SK-N-SH (cell line): ENCODE measurements at regions not wholly inside any gene's neighbourhood (a gene's known extent, or its start where the extent isn't known, plus 50 kb on each side); places are given as distances from the start of the nearest gene placed in this dataset.
"Not testable (repeated sequence)": the region's sequence is repeated elsewhere in the genome, so short reads cannot be mapped to it uniquely, and the experiment has no call there.

Experiments used
- CTCF ChIA-PET: fragments of 300-600, 350-600 bp; formaldehyde crosslinking; extraction: SDS; loops from one replicate; lab custom pipeline; 2021; lab: Yijun Ruan, JAX
- POLR2A ChIA-PET: fragments of 350-600 bp; sonication (Branson Sonifier 250); formaldehyde crosslinking; extraction: SDS; loops from one replicate; lab custom pipeline; 2020; ENCODE audit warnings: antibody characterized with exemption, inconsistent platforms; lab: Yijun Ruan, JAX
- DNase-seq: peaks from one replicate; pipeline ENCODE4 v3.0.0; 2012
- H2AFZ ChIP-seq: fragments of 200-600 bp; sonication (generic); 2 replicates; pipeline ENCODE4 v1.8.1; 2016; ENCODE audit warnings: antibody characterized with exemption, mild to moderate bottlenecking, low read depth
- H3F3A ChIP-seq: fragments of 200-600 bp; sonication (generic); replicated peaks from 2 replicates; pipeline ENCODE3; 2016; ENCODE audit warnings: antibody characterized with exemption, mild to moderate bottlenecking; ENCODE audit not compliant: insufficient read depth
- H3K27ac ChIP-seq, 2 experiments: fragments of 200-500 bp in 1 of 2; fragments of 200-600 bp in 1 of 2; sonication (Bioruptor generic) in 1 of 2; sonication (generic), shearing (Covaris generic) in 1 of 2; 2 replicates each; pipeline versions ENCODE4 v1.5.1 to v1.6.1; 2014 to 2016; ENCODE audit warnings: low read depth in 2 of 2, inconsistent platforms in 1 of 2, low read length in 1 of 2, mild to moderate bottlenecking in 1 of 2, mixed read lengths in 1 of 2
- H3K27me3 ChIP-seq: fragments of 200-600 bp; sonication (generic), shearing (Covaris generic); 2 replicates; pipeline ENCODE4 v1.6.1; 2016; ENCODE audit warnings: mixed run types; ENCODE audit not compliant: insufficient read depth
- H3K36me3 ChIP-seq, 2 experiments: fragments of 200-500 bp in 1 of 2; fragments of 200-600 bp in 1 of 2; sonication (Bioruptor generic) in 1 of 2; sonication (generic) in 1 of 2; replicated peaks in 1 of 2; 2 replicates each; pipeline versions ENCODE3 to v1.5.1; 2014 to 2016; ENCODE audit warnings: low read length in 1 of 2, mild to moderate bottlenecking in 1 of 2; ENCODE audit not compliant: insufficient read depth in 2 of 2, control insufficient read depth in 1 of 2
- H3K4me1 ChIP-seq, 2 experiments: fragments of 200-500 bp in 1 of 2; fragments of 200-600 bp in 1 of 2; sonication (Bioruptor generic) in 1 of 2; sonication (generic), shearing (Covaris generic) in 1 of 2; 2 replicates each; pipeline versions ENCODE4 v1.5.1 to v1.6.1; 2014 to 2016; ENCODE audit warnings: low read depth in 1 of 2, low read length in 1 of 2, mixed run types in 1 of 2; ENCODE audit not compliant: insufficient read depth in 2 of 2, control insufficient read depth in 1 of 2
- H3K4me2 ChIP-seq: fragments of 200-600 bp; sonication (generic), shearing (Covaris generic); 2 replicates; pipeline ENCODE4 v1.6.1; 2017; ENCODE audit warnings: mixed run types
- H3K4me3 ChIP-seq, 2 experiments: fragments of 200-500 bp in 1 of 2; fragments of 200-600 bp in 1 of 2; sonication (Bioruptor generic) in 1 of 2; sonication (generic), shearing (Covaris generic) in 1 of 2; 2 replicates each; pipeline versions ENCODE4 v1.5.1 to v1.8.1; 2014 to 2016; ENCODE audit warnings: low read depth in 2 of 2, inconsistent platforms in 1 of 2, low read length in 1 of 2, mild to moderate bottlenecking in 1 of 2, mixed read lengths in 1 of 2, moderate library complexity in 1 of 2
- H3K79me2 ChIP-seq: fragments of 200-600 bp; sonication (generic); 2 replicates; pipeline ENCODE4 v1.8.1; 2017; ENCODE audit warnings: mild to moderate bottlenecking; ENCODE audit not compliant: insufficient read depth
- H3K9ac ChIP-seq: fragments of 200-600 bp; sonication (generic); 2 replicates; pipeline ENCODE4 v1.6.1; 2017; ENCODE audit warnings: mixed run types
- H3K9me2 ChIP-seq: fragments of 200-600 bp; sonication (generic); 2 replicates; pipeline ENCODE4 v1.6.1; 2017; ENCODE audit warnings: mixed run types
- H3K9me3 ChIP-seq: fragments of 200-600 bp; sonication (generic); 2 replicates; pipeline ENCODE4 v1.6.1; 2017; ENCODE audit warnings: mixed run types, mild to moderate bottlenecking, moderate library complexity
- H4K20me1 ChIP-seq: fragments of 200-600 bp; sonication (generic); 2 replicates; pipeline ENCODE4 v1.6.1; 2017; ENCODE audit warnings: mild to moderate bottlenecking, mixed run types; ENCODE audit not compliant: insufficient read depth
- CHD2 ChIP-seq: fragments of 150-350 bp; IDR thresholded peaks from 2 replicates; pipeline ENCODE4 v1.6.1; 2018; ENCODE audit warnings: low read length; ENCODE audit not compliant: partially characterized antibody
- CTCF ChIP-seq: fragments of 200-600 bp; sonication (generic); IDR thresholded peaks from 2 replicates; pipeline ENCODE4 v1.6.1; 2017; ENCODE audit warnings: antibody characterized with exemption, mild to moderate bottlenecking, moderate library complexity
- ELF1 ChIP-seq: IDR thresholded peaks from 2 replicates; pipeline ENCODE4 v1.4.0; 2012
- EP300 ChIP-seq, 2 experiments: IDR thresholded peaks; 2 replicates each; pipeline versions ENCODE4 v1.4.0 to v1.6.1; 2012; ENCODE audit warnings: borderline replicate concordance in 1 of 2, low read depth in 1 of 2, low read length in 1 of 2
- FOXM1 ChIP-seq: IDR thresholded peaks from 2 replicates; pipeline ENCODE4 v1.4.0; 2012; ENCODE audit warnings: low read depth, mild to moderate bottlenecking
- GABPA ChIP-seq: IDR thresholded peaks from 2 replicates; pipeline ENCODE4 v1.4.0; 2012; ENCODE audit warnings: low read depth, mild to moderate bottlenecking
- MAX ChIP-seq: IDR thresholded peaks from 2 replicates; pipeline ENCODE4 v1.4.0; 2012; ENCODE audit warnings: low read depth
- MEF2A ChIP-seq: IDR thresholded peaks from 2 replicates; pipeline ENCODE4 v1.4.0; 2012; ENCODE audit warnings: low read depth, borderline replicate concordance
- NFIC ChIP-seq: IDR thresholded peaks from 2 replicates; pipeline ENCODE4 v1.4.0; 2012; ENCODE audit warnings: borderline replicate concordance
- PBX3 ChIP-seq: IDR thresholded peaks from 2 replicates; pipeline ENCODE4; 2012
- RAD21 ChIP-seq: IDR thresholded peaks from 2 replicates; pipeline ENCODE4 v1.6.1; 2012; ENCODE audit warnings: mild to moderate bottlenecking, low read length
- SIN3A ChIP-seq: IDR thresholded peaks from 2 replicates; pipeline ENCODE4 v1.6.1; 2012; ENCODE audit warnings: low read depth, mild to moderate bottlenecking, low read length, moderate library complexity, borderline replicate concordance
- SMC3 ChIP-seq: IDR thresholded peaks from 2 replicates; pipeline ENCODE4 v1.6.1; 2012; ENCODE audit warnings: low read depth, low read length, improper control_type of control experiment
- TEAD4 ChIP-seq: IDR thresholded peaks from 2 replicates; pipeline ENCODE4 v1.4.0; 2012; ENCODE audit warnings: mild to moderate bottlenecking, borderline replicate concordance; ENCODE audit not compliant: insufficient read depth
- WGBS: methylation state at CpG from one replicate; pipeline ENCODE4 v1.1.6; 2017; ENCODE audit warnings: low lambda C conversion rate; 5-methylcytosine and 5-hydroxymethylcytosine counted together

- 42% methylated on average over 2 of the region's 2 CpGs for WGBS
- ChIA-PET CTCF (interaction anchor here (0.8 to 1.6 kb wide), 2 partner anchors 10 to 141 kb away, joined by 4 to 5 read pairs; no protein-coding TSS in a partner anchor), POLR2A (no interaction called here)
- Histone ChIP-seq H3K27ac (no peak overlapping the region), H3K27me3 (no peaks in the 10 kb centered on the region), H3K4me3 (no peak overlapping the region), H4K20me1 (no peaks in the 10 kb centered on the region), H3K4me1 (no peaks in the 10 kb centered on the region), H3F3A (no peaks in the 10 kb centered on the region), H3K36me3 (no peaks in the 10 kb centered on the region), H3K4me2 (no peak overlapping the region), H3K9me3 (no peaks in the 10 kb centered on the region), H3K9me2 (no peaks in the 10 kb centered on the region), H2AFZ (no peak overlapping the region), H3K79me2 (no peaks in the 10 kb centered on the region), H3K9ac (no peak overlapping the region)
- no peak for TF ChIP-seq MEF2A
- TF ChIP-seq GABPA = no peak
- TF ChIP-seq NFIC = no peak
- TF ChIP-seq EP300 (IDR thresholded peaks at IDR 0.05; ENCODE audit: borderline replicate concordance in 1 of 2, low read depth in 1 of 2, low read length in 1 of 2) = no peak
- no peak for TF ChIP-seq CHD2
- no peak for TF ChIP-seq FOXM1
- no peak for TF ChIP-seq ELF1
- TF ChIP-seq TEAD4 = no peak
- no peak for TF ChIP-seq MAX
- no peak for TF ChIP-seq SIN3A
- TF ChIP-seq PBX3 = no peak
- no peak for DNase-seq
Observed at GRCh38 chr13:90726375-90726774, 621.1 kb upstream of the MIR17HG start.

GRCh38 chr13:90732049-90732448 is 615.4 kb upstream of the MIR17HG start:
- no peaks in the 10 kb centered on the region for H3K27me3 ChIP-seq
- H3K79me2 ChIP-seq = no peaks in the 10 kb centered on the region
- no peaks in the 10 kb centered on the region for H4K20me1 ChIP-seq
- ChIA-PET CTCF (interaction anchor here (0.8 kb wide), 1 partner anchor 136 kb away, joined by 3 read pairs; no protein-coding TSS in a partner anchor), POLR2A (no interaction called here)
- no peak overlapping the region for H2AFZ ChIP-seq
- no peaks in the 10 kb centered on the region for H3K9me3 ChIP-seq
- DNase-seq = no peak
- H3K9me2 ChIP-seq = no peaks in the 10 kb centered on the region
- no peak overlapping the region for H3K27ac ChIP-seq
- 77% methylated on average over 2 of the region's 2 CpGs for WGBS
- H3F3A ChIP-seq = no peaks in the 10 kb centered on the region
- TF ChIP-seq TEAD4 = no peak
- 0 out of 2 replicates have a peak, but pooled peaks have one; percentile 16 for TF ChIP-seq SMC3
- TF ChIP-seq CTCF = 0 out of 2 replicates have a peak, but pooled peaks have one; percentile 18
- peak; percentile 18; the same call in 1 of the 2 replicates for TF ChIP-seq RAD21
- H3K9ac ChIP-seq = no peak overlapping the region
- H3K4me3 ChIP-seq = no peak overlapping the region
- no peaks in the 10 kb centered on the region for H3K36me3 ChIP-seq
- no peak overlapping the region for H3K4me2 ChIP-seq
- H3K4me1 ChIP-seq = no peaks in the 10 kb centered on the region

DNA sequence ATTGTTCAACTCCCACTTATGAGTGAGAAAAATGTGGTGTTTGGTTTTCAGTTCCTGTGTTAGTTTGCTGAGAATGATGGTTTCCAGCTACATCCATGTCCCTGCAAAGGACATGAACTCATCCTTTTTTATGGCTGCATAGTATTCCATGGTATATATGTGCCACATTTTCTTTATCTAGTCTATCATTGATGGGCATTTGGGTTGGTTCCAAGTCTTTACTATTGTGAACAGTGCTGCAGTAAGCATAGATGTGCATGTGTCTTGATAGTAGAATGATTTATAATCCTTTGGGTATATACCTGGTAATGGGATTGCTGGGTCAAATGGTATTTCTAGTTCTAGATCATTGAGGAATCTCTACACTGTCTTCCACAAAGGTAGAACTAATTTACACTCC is 613.0 kb upstream of the MIR17HG start:
- H3K27me3 ChIP-seq, H4K20me1 ChIP-seq, H3K9me2 ChIP-seq, H3K27ac ChIP-seq, H3F3A ChIP-seq, H2AFZ ChIP-seq, H3K9ac ChIP-seq, H3K36me3 ChIP-seq, H3K4me3 ChIP-seq, POLR2A ChIA-PET, CTCF ChIA-PET, H3K79me2 ChIP-seq, H3K4me1 ChIP-seq, H3K4me2 ChIP-seq, H3K9me3 ChIP-seq, DNase-seq: not testable (repeated sequence)
